ENCODE measurements at regions not wholly inside any gene's neighbourhood (a gene's known extent, or its start where the extent isn't known, plus 50 kb on each side); places are given as distances from the start of the nearest gene placed in this dataset.

DNA sequence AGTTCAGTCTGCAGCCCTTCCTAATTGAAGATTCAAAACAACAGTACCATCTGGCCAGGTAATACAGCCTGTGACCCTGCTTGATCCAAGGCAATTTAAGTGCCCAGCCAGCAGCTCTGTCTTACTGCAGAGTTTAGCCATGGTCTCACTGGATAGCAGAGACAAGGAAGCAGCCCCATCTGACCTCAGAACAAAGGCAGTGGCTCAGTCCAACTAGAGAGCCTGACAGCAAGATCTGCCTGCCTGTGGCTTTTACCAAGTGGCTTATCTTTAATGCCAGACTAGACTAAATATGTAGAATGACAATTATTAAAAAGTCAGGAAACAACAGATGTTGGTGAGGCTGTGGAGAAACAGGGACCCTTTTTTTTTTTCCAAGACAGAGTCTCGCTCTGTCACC, 293.4 kb downstream of the DTHD1 start:
- no peaks in the 10 kb centered on the region for H3K36me3 ChIP-seq
- ATAC-seq (no peak), DNase-seq (no peak)
- H3K9me3 ChIP-seq = peaks cover 8% of the 10 kb centered on the region
- TF ChIP-seq, protein P1, sequence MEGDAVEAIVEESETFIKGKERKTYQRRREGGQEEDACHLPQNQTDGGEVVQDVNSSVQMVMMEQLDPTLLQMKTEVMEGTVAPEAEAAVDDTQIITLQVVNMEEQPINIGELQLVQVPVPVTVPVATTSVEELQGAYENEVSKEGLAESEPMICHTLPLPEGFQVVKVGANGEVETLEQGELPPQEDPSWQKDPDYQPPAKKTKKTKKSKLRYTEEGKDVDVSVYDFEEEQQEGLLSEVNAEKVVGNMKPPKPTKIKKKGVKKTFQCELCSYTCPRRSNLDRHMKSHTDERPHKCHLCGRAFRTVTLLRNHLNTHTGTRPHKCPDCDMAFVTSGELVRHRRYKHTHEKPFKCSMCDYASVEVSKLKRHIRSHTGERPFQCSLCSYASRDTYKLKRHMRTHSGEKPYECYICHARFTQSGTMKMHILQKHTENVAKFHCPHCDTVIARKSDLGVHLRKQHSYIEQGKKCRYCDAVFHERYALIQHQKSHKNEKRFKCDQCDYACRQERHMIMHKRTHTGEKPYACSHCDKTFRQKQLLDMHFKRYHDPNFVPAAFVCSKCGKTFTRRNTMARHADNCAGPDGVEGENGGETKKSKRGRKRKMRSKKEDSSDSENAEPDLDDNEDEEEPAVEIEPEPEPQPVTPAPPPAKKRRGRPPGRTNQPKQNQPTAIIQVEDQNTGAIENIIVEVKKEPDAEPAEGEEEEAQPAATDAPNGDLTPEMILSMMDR (IDR thresholded peaks at IDR 0.05) = no peak
- intact Hi-C loops (cut with DNase I) = no loop called here
- H3K27me3 ChIP-seq (ENCODE audit: low read depth) = no peaks in the 10 kb centered on the region
- H3K27ac ChIP-seq = no peak overlapping the region
- H3K4me3 ChIP-seq = no peak overlapping the region
- no peaks in the 10 kb centered on the region for H3K4me1 ChIP-seq

GRCh38 chr4:36582198-36582597, 300.8 kb downstream of the DTHD1 start:
- Histone ChIP-seq H3K4me1 (no peaks in the 10 kb centered on the region), H3K27me3 (ENCODE audit: low read depth) (no peaks in the 10 kb centered on the region), H3K9me3 (no peaks in the 10 kb centered on the region), H3K27ac (no peak overlapping the region), H3K4me3 (no peak overlapping the region), H3K36me3 (no peaks in the 10 kb centered on the region)
- intact Hi-C loops (cut with DNase I) = no loop called here
- DNase-seq = no peak
- TF ChIP-seq, protein P1 (IDR thresholded peaks at IDR 0.05) = no peak
- no peak for ATAC-seq

GRCh38 chr4:36587909-36588472, 306.6 kb downstream of the DTHD1 start:
- Histone ChIP-seq H3K27me3 (ENCODE audit: low read depth) (no peaks in the 10 kb centered on the region), H3K9me3 (no peaks in the 10 kb centered on the region), H3K36me3 (no peaks in the 10 kb centered on the region), H3K27ac (no peak overlapping the region), H3K4me3 (no peak overlapping the region), H3K4me1 (no peaks in the 10 kb centered on the region)
- intact Hi-C loops (cut with DNase I) = no loop called here
- no peak for ATAC-seq
- no peak for DNase-seq
- TF ChIP-seq, protein P1 (IDR thresholded peaks at IDR 0.05) = no peak

- no peak overlapping the region for H3K27ac ChIP-seq
- no peaks in the 10 kb centered on the region for H3K4me1 ChIP-seq
- TF ChIP-seq, protein P1 (IDR thresholded peaks at IDR 0.05) = no peak
- H3K36me3 ChIP-seq = no peaks in the 10 kb centered on the region
- H3K4me3 ChIP-seq = no peak overlapping the region
- DNase-seq (no peak), ATAC-seq (no peak)
- intact Hi-C loops (cut with DNase I) = no loop called here
- H3K9me3 ChIP-seq = no peaks in the 10 kb centered on the region
- no peaks in the 10 kb centered on the region for H3K27me3 ChIP-seq (ENCODE audit: low read depth)
Observed at GRCh38 chr4:36590343-36590742, 308.9 kb downstream of the DTHD1 start.

GRCh38 chr4:36601864-36602495, 320.6 kb downstream of the DTHD1 start:
- H3K4me3 ChIP-seq = no peak overlapping the region
- TF ChIP-seq, protein P1 (IDR thresholded peaks at IDR 0.05) = no peak
- intact Hi-C loops (cut with DNase I) = no loop called here
- ATAC-seq (peak in 1 of 2 donors; percentile 26), DNase-seq (no peak)
- no peak overlapping the region for H3K27ac ChIP-seq
- H3K4me1 ChIP-seq = no peaks in the 10 kb centered on the region
- H3K9me3 ChIP-seq = no peaks in the 10 kb centered on the region
- H3K27me3 ChIP-seq (ENCODE audit: low read depth) = no peaks in the 10 kb centered on the region
- H3K36me3 ChIP-seq = no peaks in the 10 kb centered on the region

Measured in lower lobe of right lung (tissue), 2 donors.